Erythroblast (primary cell): ENCODE measurements at regions not wholly inside any gene's neighbourhood (a gene's known extent, or its start where the extent isn't known, plus 50 kb on each side); places are given as distances from the start of the nearest gene placed in this dataset.

Experiments used
- DNase-seq, 2 experiments: peaks; one replicate each; lab custom pipeline; 2025; lab: John Stamatoyannopoulos, UW
- GATA1 ChIP-seq: IDR thresholded peaks from 2 replicates; pipeline ENCODE4 v1.6.1; 2011; ENCODE audit warnings: low read depth, mild to moderate bottlenecking, control low read depth, low read length, moderate library complexity
- POLR2A ChIP-seq: IDR thresholded peaks from 2 replicates; pipeline ENCODE4 v1.6.1; 2011; ENCODE audit warnings: mild to moderate bottlenecking, low read length

DNA sequence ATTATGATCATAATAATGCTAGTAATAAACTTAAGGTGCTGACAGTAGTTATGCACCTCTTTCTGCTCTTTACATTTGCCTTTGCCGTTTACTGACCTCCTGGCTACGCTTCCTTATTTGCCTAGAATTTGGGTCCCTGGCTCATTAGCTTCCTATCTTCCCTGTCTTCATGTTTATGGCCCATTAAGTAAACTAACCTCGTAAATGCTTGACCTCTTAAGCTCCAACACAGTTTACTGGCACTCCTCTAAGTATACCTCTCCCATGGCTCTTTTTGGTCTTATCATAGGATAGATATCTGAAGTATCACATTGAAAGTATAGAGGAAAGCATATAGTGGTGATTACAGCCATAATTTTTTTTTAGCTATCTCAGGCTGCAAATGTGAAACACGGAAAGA, 657.3 kb upstream of the SLC39A10 start:
- TF ChIP-seq POLR2A, result no peak
- no peak for TF ChIP-seq GATA1
- no peak for DNase-seq

DNA sequence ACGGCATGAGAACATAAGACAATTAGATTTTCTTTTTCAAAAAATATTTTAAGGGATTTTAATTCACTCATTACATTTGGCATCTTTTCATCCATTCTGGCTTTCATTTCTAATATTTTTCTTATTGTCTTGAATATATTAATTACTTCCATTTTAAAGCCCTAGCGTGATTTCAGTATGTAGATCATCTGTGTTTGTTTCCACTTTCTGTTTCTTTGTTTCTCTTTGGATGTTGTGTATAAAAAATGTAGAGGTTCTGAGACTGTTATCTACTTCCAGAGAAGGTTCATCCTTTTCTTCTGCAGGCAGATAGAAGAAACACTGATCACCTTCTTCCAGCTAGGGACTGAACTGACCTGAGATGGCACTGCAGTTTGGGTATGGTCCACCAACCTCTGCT, 664.4 kb upstream of the SLC39A10 start:
- no peak for DNase-seq
- TF ChIP-seq GATA1 (no peak), POLR2A (no peak)

DNA sequence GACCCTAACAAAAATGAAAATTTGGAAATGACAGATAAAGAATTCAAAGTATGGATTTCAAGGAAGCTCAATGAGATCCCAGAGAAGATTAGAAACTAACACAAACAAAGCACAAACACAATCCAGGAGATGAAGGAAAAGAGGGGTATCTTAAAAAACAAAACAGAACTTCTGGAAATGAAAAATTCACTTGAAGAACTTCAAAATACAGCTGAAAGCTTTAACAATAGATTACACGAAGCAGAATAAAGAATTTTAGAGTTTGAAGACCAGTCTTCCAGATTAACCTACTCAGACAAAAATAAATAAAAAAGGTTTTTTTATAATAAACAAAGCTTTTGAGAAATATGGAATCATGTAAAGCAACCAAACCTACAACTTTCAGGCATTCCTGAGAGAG, 671.8 kb upstream of the SLC39A10 start:
- no peak for DNase-seq
- no peak for TF ChIP-seq GATA1
- TF ChIP-seq POLR2A, result no peak

DNA sequence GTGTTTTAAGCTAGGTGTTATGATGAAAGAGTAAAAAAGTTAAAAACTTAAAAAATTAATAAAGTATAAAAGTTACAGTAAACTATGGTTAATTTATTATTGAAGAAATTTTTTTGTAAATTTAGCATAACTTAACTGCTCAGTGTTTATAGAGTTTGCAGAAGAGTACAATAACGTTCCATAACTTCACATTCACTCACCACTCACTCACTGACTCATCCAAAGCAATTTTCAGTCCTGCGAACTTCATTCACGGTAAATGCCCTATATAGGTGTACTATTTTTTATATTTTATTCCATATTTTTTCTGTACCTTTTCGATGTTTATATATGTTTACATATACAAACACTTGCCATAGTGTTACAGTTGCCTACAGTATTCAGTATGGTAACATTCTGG, 694.8 kb upstream of the SLC39A10 start:
- no peak for DNase-seq
- no peak for TF ChIP-seq POLR2A
- no peak for TF ChIP-seq GATA1

DNA sequence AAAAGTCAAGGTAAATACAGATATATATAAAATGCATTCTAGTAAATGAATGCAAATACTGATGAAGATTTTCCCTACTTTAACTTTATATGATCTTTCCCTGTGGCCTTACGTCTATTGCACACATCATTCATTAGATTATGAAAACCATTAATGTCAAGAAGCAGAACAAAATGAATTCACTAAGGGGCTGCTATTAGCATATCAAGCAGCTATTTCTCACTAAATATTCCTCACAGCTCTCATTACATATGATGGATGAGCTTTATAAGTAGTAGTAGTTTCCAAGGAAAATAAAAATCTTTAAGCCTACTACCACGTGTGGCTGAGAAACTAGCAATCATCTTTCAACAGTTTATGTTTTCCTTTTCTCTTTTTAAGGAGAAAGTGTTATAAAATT, 702.8 kb upstream of the SLC39A10 start:
- no peak for DNase-seq
- TF ChIP-seq POLR2A (no peak), GATA1 (no peak)

DNA sequence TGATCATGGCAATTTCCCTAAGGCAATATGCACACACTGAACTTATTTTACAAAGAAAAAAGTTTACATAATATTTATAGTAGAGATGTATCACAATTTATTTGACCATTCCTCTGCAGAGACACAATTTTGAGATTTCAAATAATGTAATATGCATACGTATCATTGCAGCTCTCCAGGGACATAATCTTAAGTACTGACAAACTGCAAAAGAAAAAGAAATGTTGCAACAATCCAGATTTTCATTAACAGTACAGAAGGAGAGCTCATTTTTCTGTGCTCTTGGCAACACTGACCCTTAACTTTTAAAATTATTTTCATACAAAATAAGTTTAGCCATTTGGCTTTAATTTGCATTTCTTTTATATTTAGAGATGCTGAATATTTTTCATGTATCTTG, 710.2 kb upstream of the SLC39A10 start:
- DNase-seq, result no peak
- TF ChIP-seq POLR2A (no peak), GATA1 (no peak)

DNA sequence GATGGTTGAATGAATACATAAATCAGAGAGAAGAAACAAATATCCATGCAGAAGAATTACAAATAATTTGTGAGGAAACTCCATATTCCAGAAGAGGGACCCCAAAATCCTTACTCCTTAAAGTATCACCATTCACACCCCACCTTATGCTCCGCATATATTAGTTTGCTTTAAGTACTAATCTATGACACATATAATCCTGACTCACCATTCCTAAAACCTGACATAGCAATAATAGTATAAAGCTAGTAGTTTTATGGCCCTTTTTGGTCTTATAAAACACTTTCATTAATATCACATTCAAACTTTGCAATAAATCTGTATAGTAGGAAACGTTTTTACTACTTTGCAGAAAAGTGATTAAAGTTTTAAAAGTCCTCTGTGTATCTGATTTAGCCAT, 719.0 kb upstream of the SLC39A10 start:
- DNase-seq, result no peak
- no peak for TF ChIP-seq POLR2A
- no peak for TF ChIP-seq GATA1

DNA sequence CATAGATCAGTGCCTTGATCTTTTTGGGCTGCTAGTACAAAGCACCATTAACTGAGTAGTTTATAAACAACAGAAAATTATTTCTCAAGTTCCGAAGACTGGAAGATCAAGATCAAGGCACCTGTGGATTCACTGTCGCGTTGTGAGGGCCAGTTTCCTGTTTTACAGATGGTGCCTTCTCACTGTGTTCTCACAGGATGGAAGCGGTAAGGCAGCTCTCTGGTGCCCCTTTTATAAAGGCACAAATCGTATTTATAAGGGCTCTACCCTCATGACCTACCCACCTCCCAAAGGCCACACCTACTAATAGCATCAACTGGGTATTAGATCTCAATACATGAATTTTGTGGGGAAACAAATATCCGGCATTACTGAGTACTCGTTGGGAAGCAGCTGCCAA, 729.5 kb upstream of the SLC39A10 start:
- no peak for DNase-seq
- TF ChIP-seq POLR2A (no peak), GATA1 (no peak)

DNA sequence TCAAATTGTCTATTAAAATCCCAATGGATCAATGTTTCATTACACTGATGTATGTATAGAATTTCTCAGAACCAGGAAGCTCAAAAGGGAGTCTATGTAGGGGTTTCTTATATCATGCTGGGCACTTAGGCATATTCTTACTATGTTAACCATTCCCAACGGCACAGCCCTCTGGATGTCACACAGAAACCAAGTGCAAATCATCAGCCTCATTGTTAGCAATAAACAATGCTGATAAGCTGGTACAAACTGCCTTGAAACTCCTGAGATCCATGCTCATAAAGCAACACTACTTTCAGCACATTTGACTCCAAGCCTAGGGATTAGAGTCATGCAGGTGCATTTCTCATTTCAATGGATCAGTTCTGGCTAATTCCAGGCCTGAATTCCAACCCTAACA, 730.2 kb upstream of the SLC39A10 start:
- DNase-seq, result no peak
- no peak for TF ChIP-seq POLR2A
- TF ChIP-seq GATA1, result no peak

DNA sequence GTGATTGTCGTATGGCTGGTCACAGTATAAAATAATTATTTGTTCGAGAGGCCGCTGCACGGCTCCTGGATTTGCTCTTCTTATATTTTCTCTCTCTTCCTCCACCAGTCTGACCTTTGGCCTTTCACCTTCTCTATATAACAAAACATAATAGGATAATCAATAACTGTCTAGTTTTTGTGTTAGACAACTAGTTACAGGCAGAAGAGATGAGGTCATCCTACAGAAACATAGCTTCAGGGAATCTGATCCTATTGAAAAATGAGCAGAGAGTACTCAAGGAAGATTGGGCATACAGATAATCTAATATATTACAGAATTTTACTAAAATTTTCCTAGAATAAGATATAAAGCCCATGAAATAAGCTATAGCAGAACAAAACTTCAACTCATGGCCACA, 731.3 kb upstream of the SLC39A10 start:
- DNase-seq, result no peak
- TF ChIP-seq POLR2A (no peak), GATA1 (no peak)

DNA sequence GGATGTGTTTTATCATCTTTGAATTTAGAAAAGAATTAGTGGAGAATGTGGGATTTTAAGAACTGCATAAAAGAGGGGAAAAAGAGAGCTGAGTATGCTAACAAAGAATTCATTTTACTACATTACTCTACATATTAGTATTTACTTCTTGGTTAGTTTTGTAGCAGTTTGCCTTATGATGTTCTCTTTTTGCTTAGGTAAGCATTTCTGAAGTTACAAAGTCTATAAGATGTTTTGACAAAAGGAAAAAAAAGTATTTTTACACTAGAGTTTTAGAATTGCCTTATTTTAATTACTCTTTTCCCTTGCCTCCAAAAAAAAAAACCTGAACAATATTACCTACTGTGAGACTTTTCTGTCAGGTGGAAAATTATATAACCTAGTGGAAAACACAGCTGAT, 739.5 kb upstream of the SLC39A10 start:
- no peak for DNase-seq
- TF ChIP-seq POLR2A, result no peak
- no peak for TF ChIP-seq GATA1

DNA sequence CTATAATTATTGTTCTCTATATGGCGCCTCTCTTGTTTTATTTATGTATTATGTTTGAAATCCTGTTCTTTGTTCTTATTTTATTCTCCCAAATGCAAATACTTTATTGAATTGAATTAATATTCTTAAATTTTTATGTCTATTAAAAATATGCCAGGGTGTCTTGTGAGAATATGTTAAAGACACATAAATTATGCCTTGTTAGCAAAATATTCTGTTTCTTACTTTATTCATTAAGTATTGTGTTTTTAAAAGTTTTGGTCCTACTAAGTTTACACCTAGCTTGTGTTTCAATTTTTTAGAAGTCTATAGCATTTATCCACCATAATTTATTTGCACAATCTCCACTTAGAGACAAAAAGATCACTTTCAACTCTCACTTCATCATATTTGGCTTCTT, 741.5 kb upstream of the SLC39A10 start:
- no peak for DNase-seq
- no peak for TF ChIP-seq GATA1

DNA sequence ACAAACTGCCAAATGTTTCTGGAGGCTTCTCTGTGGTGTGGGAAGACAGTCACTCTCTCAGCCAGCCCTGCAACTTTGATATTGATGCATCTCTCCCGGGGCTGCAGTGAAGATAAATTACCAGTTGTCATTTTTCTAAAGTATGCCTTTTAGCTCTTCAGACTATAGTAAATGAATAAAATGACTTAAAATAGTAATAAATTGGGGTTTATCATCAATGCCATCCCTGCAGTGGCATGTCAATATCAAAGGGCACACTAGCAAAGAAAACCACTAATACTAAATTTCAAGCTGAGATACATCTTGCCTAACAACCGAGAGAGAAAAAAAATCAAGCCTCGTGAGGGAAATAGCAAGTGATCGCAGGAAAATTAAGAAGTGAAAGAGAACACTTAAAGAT, 749.5 kb upstream of the SLC39A10 start:
- no peak for TF ChIP-seq GATA1
- no peak for TF ChIP-seq POLR2A
- no peak for DNase-seq

DNA sequence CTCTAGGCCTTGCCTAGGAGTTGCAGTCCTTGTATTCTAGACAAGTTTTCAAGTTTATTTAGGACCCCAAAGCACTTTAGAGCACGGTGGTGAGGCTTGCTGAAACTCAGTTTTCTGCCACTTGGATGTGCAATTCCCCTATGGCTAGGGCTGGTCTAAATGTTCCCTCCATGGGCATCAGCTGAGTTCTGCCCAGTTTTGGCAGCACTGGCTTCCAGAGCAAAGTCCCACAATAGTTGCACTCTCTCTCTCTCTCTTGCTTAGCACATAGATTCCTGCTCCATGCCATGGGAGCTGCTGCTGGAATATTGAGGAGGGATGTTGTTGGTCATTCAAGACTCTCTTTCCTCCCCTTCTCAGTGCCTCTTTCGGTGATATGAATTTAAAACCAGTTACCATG, 760.2 kb upstream of the SLC39A10 start:
- TF ChIP-seq GATA1 (no peak), POLR2A (no peak)
- no peak for DNase-seq

DNA sequence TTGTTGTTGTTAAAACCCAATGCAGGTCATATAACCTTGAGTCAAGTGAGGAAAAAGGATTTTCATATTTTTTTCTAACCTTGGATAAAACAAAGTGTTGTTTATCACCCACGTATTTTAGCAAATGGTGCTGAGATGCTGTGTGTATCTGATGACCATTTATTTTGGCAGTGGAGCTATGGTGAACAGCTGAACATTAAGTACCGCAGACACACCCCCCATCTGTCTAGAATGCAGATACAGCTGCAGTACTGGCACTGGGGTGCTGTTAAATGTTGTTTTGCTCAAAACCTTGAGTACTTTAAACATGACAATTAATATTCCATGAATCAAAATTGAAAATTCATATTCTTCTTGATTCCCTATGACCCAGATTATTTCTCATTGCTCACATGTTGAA, 773.3 kb upstream of the SLC39A10 start:
- no peak for DNase-seq
- TF ChIP-seq GATA1 (no peak), POLR2A (no peak)
